ENCODE measurements at regions not wholly inside any gene's neighbourhood (a gene's known extent, or its start where the extent isn't known, plus 50 kb on each side); places are given as distances from the start of the nearest gene placed in this dataset.

DNA sequence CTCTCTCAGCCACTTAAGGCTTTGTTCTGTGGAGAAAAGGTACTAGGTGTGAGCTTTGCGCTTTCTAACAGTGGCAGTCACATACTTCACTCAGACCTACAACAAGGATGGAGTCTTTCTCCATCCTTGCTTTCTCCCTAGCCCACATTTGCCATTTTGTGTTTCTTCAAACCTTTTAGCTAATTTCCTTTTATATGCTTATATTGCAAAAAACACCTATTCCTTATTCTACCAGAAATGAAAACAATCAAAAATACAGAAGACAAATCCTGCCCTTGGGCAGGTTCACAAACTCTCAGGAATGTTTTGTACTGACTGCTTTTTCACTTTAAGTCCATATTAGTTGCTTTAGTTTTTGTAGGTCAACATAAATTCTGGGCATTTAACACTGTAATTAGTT, 914.2 kb downstream of the SQOR start:
- no peak for DNase-seq (ENCODE audit: low read depth)

DNA sequence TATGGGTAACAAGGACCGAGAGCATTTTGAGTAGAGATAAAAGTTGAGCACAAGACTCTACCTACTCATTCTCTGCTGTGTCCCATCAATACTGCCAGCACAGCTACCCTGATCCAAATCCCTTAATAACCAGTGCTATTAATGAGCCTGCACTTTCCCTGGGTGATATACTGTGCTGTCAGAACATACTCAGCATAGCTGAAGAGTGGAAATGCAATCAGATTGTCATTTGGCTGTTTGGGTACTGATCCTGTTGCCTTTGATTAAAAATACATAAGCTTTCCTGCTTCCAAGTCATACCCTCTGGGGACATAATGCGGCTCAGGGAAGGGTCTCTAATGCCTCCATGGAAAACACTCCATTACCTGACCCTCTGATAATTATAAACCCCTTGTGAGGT, 917.5 kb downstream of the SQOR start:
- no peak for DNase-seq (ENCODE audit: low read depth)

- DNase-seq (ENCODE audit: low read depth) = no peak
Measured at GRCh38 chr15:46555547-46555946, 920.7 kb downstream of the SQOR start.

DNA sequence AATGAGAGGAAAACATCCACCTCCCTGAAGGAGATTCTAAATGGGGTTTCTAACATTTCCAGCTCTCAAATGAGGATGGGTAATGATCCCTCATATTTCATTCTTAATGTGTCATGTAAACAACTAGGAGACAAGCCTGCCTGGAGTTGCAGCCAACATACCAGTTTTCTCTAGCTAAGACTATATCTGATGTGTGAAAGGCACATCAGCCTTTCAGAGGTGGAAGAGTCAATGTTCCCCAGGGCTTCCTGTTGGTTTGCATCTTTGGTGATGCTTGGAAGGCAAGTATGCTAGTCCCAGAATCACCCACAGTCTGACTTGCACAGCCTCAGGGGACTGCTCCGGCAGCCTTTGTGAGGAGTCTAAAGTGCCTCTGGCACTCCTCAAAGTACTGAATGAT, 921.2 kb downstream of the SQOR start:
- DNase-seq (ENCODE audit: low read depth) = no peak

- DNase-seq (ENCODE audit: low read depth) = no peak
Measured at GRCh38 chr15:46556559-46557379, 921.9 kb downstream of the SQOR start.

DNA sequence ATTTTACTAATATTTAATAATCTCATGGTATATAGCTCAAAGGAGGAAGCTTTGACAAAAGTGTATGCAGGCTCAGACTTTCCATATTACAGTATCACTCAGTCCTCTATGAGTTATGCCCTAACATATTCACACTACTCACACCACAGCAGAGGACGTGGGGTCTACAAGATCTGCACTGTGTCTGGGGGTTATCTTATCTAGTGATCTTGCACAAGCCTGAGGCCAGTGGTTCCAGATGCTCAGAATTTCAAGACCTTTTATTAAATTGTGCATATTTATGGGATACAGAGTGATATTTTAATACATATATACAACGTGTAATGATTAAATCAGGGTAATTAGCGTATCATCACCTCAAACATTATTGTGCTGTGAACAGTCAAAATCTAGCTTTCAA, 933.1 kb downstream of the SQOR start:
- no peak for DNase-seq (ENCODE audit: low read depth)

DNA sequence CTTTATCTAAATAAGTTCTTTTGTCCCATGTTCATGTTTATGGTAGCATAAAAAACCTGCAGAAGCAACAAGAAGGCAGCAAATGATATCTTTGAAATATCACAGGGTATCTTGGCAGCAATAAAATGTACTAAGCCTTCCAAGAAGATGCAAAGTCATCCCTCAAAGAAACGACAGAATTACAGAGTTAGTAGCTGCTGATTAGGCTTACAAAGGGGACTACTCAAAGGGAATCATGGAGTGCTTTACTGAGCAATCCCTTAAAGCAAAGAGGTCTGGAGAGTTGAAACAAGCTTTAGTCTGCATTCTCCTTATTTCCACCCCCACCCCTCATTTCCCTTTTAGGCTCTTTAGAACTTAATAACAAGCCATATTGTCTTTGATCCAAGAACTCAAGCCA, 935.0 kb downstream of the SQOR start:
- no peak for DNase-seq (ENCODE audit: low read depth)

- DNase-seq (ENCODE audit: low read depth) = peak; percentile 15
Measured at GRCh38 chr15:46576646-46577395, 942.0 kb downstream of the SQOR start.

- no peak for DNase-seq (ENCODE audit: low read depth)
Measured at GRCh38 chr15:46577767-46578166, 942.9 kb downstream of the SQOR start.

GRCh38 chr15:46580487-46580886, 945.7 kb downstream of the SQOR start:
- no peak for DNase-seq (ENCODE audit: low read depth)

- DNase-seq (ENCODE audit: low read depth) = no peak
Measured at GRCh38 chr15:46580924-46581323, 946.1 kb downstream of the SQOR start.

DNA sequence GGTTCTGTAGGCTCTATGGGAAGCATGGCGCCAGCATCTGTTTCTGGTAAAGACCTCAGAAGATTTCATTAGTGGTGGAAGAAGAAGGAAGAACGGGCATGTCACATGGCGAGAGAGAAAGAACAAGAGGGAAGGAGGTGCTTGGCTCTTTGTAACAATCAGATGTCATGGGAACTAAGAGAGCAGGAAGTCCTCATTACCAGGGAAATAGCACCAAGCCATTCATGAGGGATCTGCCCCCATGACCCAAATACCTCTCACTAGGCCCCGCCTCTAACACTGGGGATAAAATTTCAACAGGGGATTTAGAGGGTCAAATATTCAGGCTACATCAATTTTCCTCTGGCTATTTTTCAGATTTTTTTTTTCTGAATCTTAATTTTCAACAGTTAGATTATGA, 954.3 kb downstream of the SQOR start:
- DNase-seq (ENCODE audit: low read depth) = no peak

GRCh38 chr15:46591462-46591861, 956.6 kb downstream of the SQOR start:
- no peak for DNase-seq (ENCODE audit: low read depth)

DNA sequence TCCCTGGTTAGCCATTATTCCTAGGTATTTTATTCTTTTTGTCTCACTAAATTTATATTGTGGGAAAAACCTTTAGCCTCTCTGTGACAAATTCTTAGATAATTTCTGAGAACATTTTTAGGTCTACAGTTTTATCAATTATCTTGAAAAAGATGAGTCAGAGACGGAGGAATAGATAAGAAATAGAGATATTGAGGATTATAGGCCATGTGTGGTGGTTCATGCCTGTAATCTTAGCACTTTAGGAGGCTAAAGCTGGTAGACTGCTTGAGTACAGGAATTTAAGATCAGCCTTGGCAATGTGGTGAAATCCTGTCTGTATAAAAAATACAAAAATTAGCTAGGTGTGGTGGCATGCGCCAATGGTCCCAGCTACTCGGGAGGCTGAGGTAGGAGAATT, 960.2 kb downstream of the SQOR start:
- no peak for DNase-seq (ENCODE audit: low read depth)

GRCh38 chr15:46607077-46607476, 972.2 kb downstream of the SQOR start:
- DNase-seq (ENCODE audit: low read depth) = no peak

GRCh38 chr15:46616033-46616432, 981.2 kb downstream of the SQOR start:
- no peak for DNase-seq (ENCODE audit: low read depth)

DNA sequence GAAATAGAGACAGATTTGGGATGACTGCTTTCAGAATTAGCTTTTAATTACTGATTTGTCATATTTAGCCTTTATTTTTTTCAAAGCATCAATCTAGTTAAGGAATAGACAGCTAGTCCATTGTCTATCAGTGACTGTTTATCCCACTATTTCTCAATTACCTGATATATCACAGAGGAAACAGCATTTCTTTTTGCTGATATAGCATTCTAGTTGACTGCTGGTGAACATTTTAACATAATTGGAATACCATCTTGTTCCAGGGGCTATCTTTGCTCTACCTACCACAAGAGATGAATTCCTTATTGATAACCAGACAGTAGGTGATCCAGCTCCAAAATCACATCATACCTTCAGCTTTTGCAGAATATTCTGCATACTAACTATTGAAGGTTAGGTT, 982.7 kb downstream of the SQOR start:
- DNase-seq (ENCODE audit: low read depth) = no peak

GRCh38 chr15:46618984-46619383, 984.2 kb downstream of the SQOR start:
- DNase-seq (ENCODE audit: low read depth) = no peak

- DNase-seq (ENCODE audit: low read depth) = no peak
Measured at GRCh38 chr15:46620392-46621013, 985.7 kb downstream of the SQOR start.

DNA sequence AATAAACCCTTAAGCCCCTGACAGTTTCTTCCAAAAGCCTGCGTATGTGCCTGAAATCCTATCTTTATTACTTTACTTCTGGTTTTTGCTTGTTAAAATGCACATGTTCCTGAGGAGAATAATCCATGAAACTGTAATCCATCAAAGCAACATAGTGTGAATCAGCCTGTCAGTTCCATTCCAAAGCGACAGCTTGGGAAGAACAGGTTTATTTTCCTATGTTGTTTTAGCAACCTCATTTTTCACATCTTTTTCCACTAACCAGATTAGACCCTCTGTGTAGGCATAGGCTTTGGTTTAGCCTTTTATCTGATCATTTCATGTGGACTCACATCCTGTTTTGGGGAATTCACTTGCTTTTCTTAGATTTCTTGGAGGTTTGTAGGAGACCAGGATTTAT, 988.0 kb downstream of the SQOR start:
- DNase-seq (ENCODE audit: low read depth) = no peak

DNA sequence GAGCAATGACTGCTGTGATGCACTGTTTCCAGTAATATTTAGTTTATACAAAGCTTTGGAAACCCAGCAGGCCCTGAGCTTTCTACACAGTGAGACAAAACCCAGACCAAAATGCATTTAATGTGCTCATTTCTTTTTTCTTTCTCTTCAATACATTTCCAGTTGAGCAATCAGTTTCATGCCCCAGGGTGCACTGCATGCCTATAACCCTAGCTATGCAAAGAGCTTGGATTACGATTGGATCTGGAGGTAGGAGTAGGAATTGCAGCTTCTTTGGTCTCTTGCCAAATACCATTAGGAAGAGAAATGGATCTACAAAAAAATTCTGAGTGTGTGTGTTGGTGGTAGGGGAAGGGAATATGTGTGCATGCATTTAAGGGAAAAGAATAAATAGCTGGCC, 1001.4 kb downstream of the SQOR start:
- DNase-seq (ENCODE audit: low read depth) = peak; percentile 73

- peak; percentile 6 for DNase-seq (ENCODE audit: low read depth)
Measured at GRCh38 chr15:46644501-46645481, 1010.0 kb downstream of the SQOR start.

All from renal cortical epithelial cell (primary cell).